HFFc6 (cell line): ENCODE measurements at regions not wholly inside any gene's neighbourhood (a gene's known extent, or its start where the extent isn't known, plus 50 kb on each side); places are given as distances from the start of the nearest gene placed in this dataset.

Experiments used
- DNase-seq: peaks from one replicate; pipeline ENCODE4 v3.0.0-alpha.2; 2018
- H3K27ac Mint-ChIP-seq: 2 replicates; pipeline ENCODE4 v1.8.0; 2020; ENCODE audit warnings: mild to moderate bottlenecking, mixed read lengths
- H3K27me3 Mint-ChIP-seq: 2 replicates; pipeline ENCODE4 v1.8.0; 2021; ENCODE audit warnings: mild to moderate bottlenecking, moderate library complexity, mixed read lengths; ENCODE audit not compliant: insufficient read depth
- H3K36me3 Mint-ChIP-seq: 2 replicates; pipeline ENCODE4 v1.8.0; 2021; ENCODE audit warnings: low read depth, mixed read lengths
- H3K4me1 Mint-ChIP-seq: 2 replicates; pipeline ENCODE4 v1.8.0; 2020; ENCODE audit warnings: low read depth, mixed read lengths
- H3K4me3 Mint-ChIP-seq: 2 replicates; pipeline ENCODE4 v1.8.0; 2020; ENCODE audit warnings: mild to moderate bottlenecking, moderate library complexity, mixed read lengths
- H3K9me3 Mint-ChIP-seq: 2 replicates; pipeline ENCODE4 v1.8.0; 2020; ENCODE audit warnings: mild to moderate bottlenecking, mixed read lengths
- CTCF ChIP-seq: fragments of 200-600 bp; sonication (generic); IDR thresholded peaks from 2 replicates; pipeline ENCODE4 v1.5.0; 2021; ENCODE audit warnings: antibody characterized with exemption, mild to moderate bottlenecking

GRCh38 chr12:19026614-19027488, 102.7 kb upstream of the PLEKHA5 start:
- H3K27me3 Mint-ChIP-seq = no peaks in the 10 kb centered on the region; the same call in 1 of the 2 replicates
- H3K9me3 Mint-ChIP-seq = peaks cover 4% of the 10 kb centered on the region
- H3K36me3 Mint-ChIP-seq = peaks cover 3% of the 10 kb centered on the region; the same call in 1 of the 2 replicates
- TF ChIP-seq CTCF = no peak
- no peak overlapping the region for H3K4me3 Mint-ChIP-seq
- peaks cover 28% of the 10 kb centered on the region for H3K4me1 Mint-ChIP-seq
- DNase-seq = no peak
- H3K27ac Mint-ChIP-seq = no peak overlapping the region

- H3K27me3 Mint-ChIP-seq = no peaks in the 10 kb centered on the region
- peaks cover 34% of the 10 kb centered on the region for H3K4me1 Mint-ChIP-seq
- no peak for TF ChIP-seq CTCF
- no peak for DNase-seq
- peak overlapping the region; percentile 82 for H3K27ac Mint-ChIP-seq
- H3K9me3 Mint-ChIP-seq = peaks cover 26% of the 10 kb centered on the region
- peaks cover 22% of the 10 kb centered on the region for H3K36me3 Mint-ChIP-seq
- no peak overlapping the region for H3K4me3 Mint-ChIP-seq
Observed at GRCh38 chr12:19030180-19030579, 99.4 kb upstream of the PLEKHA5 start.

GRCh38 chr12:19030603-19031002, 98.9 kb upstream of the PLEKHA5 start:
- H3K4me3 Mint-ChIP-seq = peak overlapping the region; percentile 31; the same call in 1 of the 2 replicates
- peaks cover 38% of the 10 kb centered on the region for H3K4me1 Mint-ChIP-seq
- peaks cover 26% of the 10 kb centered on the region for H3K9me3 Mint-ChIP-seq
- H3K36me3 Mint-ChIP-seq = peaks cover 22% of the 10 kb centered on the region
- H3K27ac Mint-ChIP-seq = peak overlapping the region; percentile 82
- H3K27me3 Mint-ChIP-seq = no peaks in the 10 kb centered on the region
- DNase-seq = no peak
- TF ChIP-seq CTCF = no peak

- no peak for TF ChIP-seq CTCF
- Mint-ChIP-seq H3K9me3 (peaks cover 26% of the 10 kb centered on the region), H3K27me3 (no peaks in the 10 kb centered on the region), H3K4me1 (peaks cover 42% of the 10 kb centered on the region), H3K27ac (peak overlapping the region; percentile 82), H3K4me3 (peak overlapping the region; percentile 31; the same call in 1 of the 2 replicates), H3K36me3 (peaks cover 22% of the 10 kb centered on the region)
- DNase-seq = peak; percentile 78
Observed at GRCh38 chr12:19031032-19031431, 98.5 kb upstream of the PLEKHA5 start.

- H3K27me3 Mint-ChIP-seq = no peaks in the 10 kb centered on the region
- no peak overlapping the region for H3K27ac Mint-ChIP-seq
- peaks cover 26% of the 10 kb centered on the region for H3K9me3 Mint-ChIP-seq
- peaks cover 22% of the 10 kb centered on the region for H3K36me3 Mint-ChIP-seq
- H3K4me1 Mint-ChIP-seq = peaks cover 53% of the 10 kb centered on the region
- DNase-seq = no peak
- H3K4me3 Mint-ChIP-seq = no peak overlapping the region
- no peak for TF ChIP-seq CTCF
Observed at GRCh38 chr12:19032826-19033225, 96.7 kb upstream of the PLEKHA5 start.
